GM21423 (cell line): ENCODE measurements at regions not wholly inside any gene's neighbourhood (a gene's known extent, or its start where the extent isn't known, plus 50 kb on each side); places are given as distances from the start of the nearest gene placed in this dataset.
"Not testable (repeated sequence)": the region's sequence is repeated elsewhere in the genome, so short reads cannot be mapped to it uniquely, and the experiment has no call there.

Experiments used
- ATAC-seq: cut with Tn5 transposase; IDR thresholded peaks from one replicate; pipeline ENCODE4 v1.9.1; 2021; ENCODE audit warnings: mild to moderate bottlenecking, moderate library complexity; ENCODE audit not compliant: unreplicated experiment

GRCh38 chr14:71752111-71752738 is 180.0 kb upstream of the RGS6 start:
- no peak for ATAC-seq

GRCh38 chr14:71753126-71753830 is 179.0 kb upstream of the RGS6 start:
- ATAC-seq, result no peak

GRCh38 chr14:71753976-71754375 is 178.3 kb upstream of the RGS6 start:
- no peak for ATAC-seq

- no peak for ATAC-seq
Observed at GRCh38 chr14:71754422-71755095, 177.7 kb upstream of the RGS6 start.

GRCh38 chr14:71758229-71758951 is 173.8 kb upstream of the RGS6 start:
- no peak for ATAC-seq

- no peak for ATAC-seq
Observed at GRCh38 chr14:71762575-71762974, 169.7 kb upstream of the RGS6 start.

GRCh38 chr14:71764701-71765382 is 167.4 kb upstream of the RGS6 start:
- ATAC-seq, result no peak

- ATAC-seq, result no peak
Observed at GRCh38 chr14:71765505-71765904, 166.7 kb upstream of the RGS6 start.

- no peak for ATAC-seq
Observed at GRCh38 chr14:71770431-71770830, 161.8 kb upstream of the RGS6 start.

- not testable (repeated sequence) for ATAC-seq
Observed at GRCh38 chr14:71771421-71771820, 160.8 kb upstream of the RGS6 start.

GRCh38 chr14:71771996-71772395 is 160.2 kb upstream of the RGS6 start:
- not testable (repeated sequence) for ATAC-seq

GRCh38 chr14:71773898-71774481 is 158.2 kb upstream of the RGS6 start:
- ATAC-seq, result no peak

GRCh38 chr14:71776471-71777360 is 155.5 kb upstream of the RGS6 start:
- no peak for ATAC-seq

GRCh38 chr14:71780075-71780474 is 152.2 kb upstream of the RGS6 start:
- ATAC-seq, result no peak

GRCh38 chr14:71780822-71781221 is 151.4 kb upstream of the RGS6 start:
- ATAC-seq, result no peak

- no peak for ATAC-seq
Observed at GRCh38 chr14:71783088-71783487, 149.1 kb upstream of the RGS6 start.

- no peak for ATAC-seq
Observed at GRCh38 chr14:71783786-71784185, 148.4 kb upstream of the RGS6 start.

GRCh38 chr14:71789005-71789404 is 143.2 kb upstream of the RGS6 start:
- no peak for ATAC-seq

- no peak for ATAC-seq
Observed at GRCh38 chr14:71799841-71800240, 132.4 kb upstream of the RGS6 start.

GRCh38 chr14:71800878-71801277 is 131.4 kb upstream of the RGS6 start:
- no peak for ATAC-seq
